Sigmoid colon (tissue), 4 donors: ENCODE measurements at regions not wholly inside any gene's neighbourhood (a gene's known extent, or its start where the extent isn't known, plus 50 kb on each side); places are given as distances from the start of the nearest gene placed in this dataset.

Experiments used
- EP300 ChIP-seq, 4 donors: sonication (generic); formaldehyde crosslinking; IDR thresholded peaks; one replicate each; pipeline ENCODE4 v1.6.1; 2017; ENCODE audit warnings: antibody characterized with exemption in 4 of 4
- TF ChIP-seq, protein P1 (sequence below), 4 experiments: fragments of 450-650 bp in 3 of 4; fragments of 200-600 bp in 1 of 4; IDR thresholded peaks; one replicate each; pipeline ENCODE4 v1.5.1; 2016 to 2019; ENCODE audit warnings: antibody characterized with exemption in 4 of 4, mild to moderate bottlenecking in 3 of 4, moderate library complexity in 2 of 4

DNA sequence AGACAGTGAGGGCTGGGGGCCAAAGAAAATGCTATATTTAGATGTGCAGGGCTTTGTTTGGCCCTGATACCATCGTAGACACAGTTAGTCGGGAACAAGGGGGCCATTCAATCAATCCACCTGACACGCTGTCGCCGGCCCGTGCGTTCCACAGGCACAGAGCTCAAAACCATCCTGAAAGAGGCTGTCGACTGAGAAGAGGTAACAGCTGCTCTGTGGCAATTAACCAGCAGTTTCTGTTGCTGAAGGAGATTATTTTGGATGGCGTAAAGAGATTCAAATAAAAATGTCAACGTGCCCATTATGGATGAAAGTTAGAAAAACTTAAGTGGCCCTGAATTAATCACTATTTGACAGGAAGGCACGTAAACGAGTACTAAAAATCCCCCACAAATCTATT is 276.2 kb upstream of the IRX5 start:
- TF ChIP-seq, protein P1, sequence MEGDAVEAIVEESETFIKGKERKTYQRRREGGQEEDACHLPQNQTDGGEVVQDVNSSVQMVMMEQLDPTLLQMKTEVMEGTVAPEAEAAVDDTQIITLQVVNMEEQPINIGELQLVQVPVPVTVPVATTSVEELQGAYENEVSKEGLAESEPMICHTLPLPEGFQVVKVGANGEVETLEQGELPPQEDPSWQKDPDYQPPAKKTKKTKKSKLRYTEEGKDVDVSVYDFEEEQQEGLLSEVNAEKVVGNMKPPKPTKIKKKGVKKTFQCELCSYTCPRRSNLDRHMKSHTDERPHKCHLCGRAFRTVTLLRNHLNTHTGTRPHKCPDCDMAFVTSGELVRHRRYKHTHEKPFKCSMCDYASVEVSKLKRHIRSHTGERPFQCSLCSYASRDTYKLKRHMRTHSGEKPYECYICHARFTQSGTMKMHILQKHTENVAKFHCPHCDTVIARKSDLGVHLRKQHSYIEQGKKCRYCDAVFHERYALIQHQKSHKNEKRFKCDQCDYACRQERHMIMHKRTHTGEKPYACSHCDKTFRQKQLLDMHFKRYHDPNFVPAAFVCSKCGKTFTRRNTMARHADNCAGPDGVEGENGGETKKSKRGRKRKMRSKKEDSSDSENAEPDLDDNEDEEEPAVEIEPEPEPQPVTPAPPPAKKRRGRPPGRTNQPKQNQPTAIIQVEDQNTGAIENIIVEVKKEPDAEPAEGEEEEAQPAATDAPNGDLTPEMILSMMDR (IDR thresholded peaks at IDR 0.05) = no peak
- TF ChIP-seq EP300 (IDR thresholded peaks at IDR 0.05) = no peak
